Progenitor cell of endocrine pancreas (in vitro differentiated cells): ENCODE measurements at regions not wholly inside any gene's neighbourhood (a gene's known extent, or its start where the extent isn't known, plus 50 kb on each side); places are given as distances from the start of the nearest gene placed in this dataset.
A peak's percentile ranks its signal among the peaks of the same experiment; 100 is the strongest.
"Not testable (repeated sequence)": the region's sequence is repeated elsewhere in the genome, so short reads cannot be mapped to it uniquely, and the experiment has no call there.

Source experiments
- DNase-seq: peaks from one replicate; pipeline ENCODE4 v3.0.0; 2021; ENCODE audit warnings: low spot score; ENCODE audit not compliant: unreplicated experiment
- H3K27ac Mint-ChIP-seq: 2 replicates; pipeline ENCODE4 v1.8.0; 2021; ENCODE audit warnings: mild to moderate bottlenecking, moderate library complexity, mixed read lengths
- H3K27me3 Mint-ChIP-seq: 2 replicates; pipeline ENCODE4 v1.8.0; 2021; ENCODE audit warnings: mixed read lengths
- H3K36me3 Mint-ChIP-seq: 2 replicates; pipeline ENCODE4 v1.8.0; 2022; ENCODE audit warnings: mixed read lengths; ENCODE audit not compliant: insufficient read depth
- H3K4me1 Mint-ChIP-seq: 2 replicates; pipeline ENCODE4 v1.8.0; 2021; ENCODE audit warnings: low read depth, mixed read lengths
- H3K4me3 Mint-ChIP-seq: 2 replicates; pipeline ENCODE4 v1.8.0; 2021; ENCODE audit warnings: low read depth, mild to moderate bottlenecking, moderate library complexity, mixed read lengths
- H3K9me3 Mint-ChIP-seq: 2 replicates; pipeline ENCODE4 v1.8.0; 2021; ENCODE audit warnings: low read depth, mixed read lengths
- TF ChIP-seq, protein P1 (sequence below): fragments of 200-600 bp; sonication (generic); IDR thresholded peaks from one replicate; pipeline ENCODE4 v1.5.0; 2021; ENCODE audit warnings: antibody characterized with exemption, mild to moderate bottlenecking; ENCODE audit not compliant: unreplicated experiment

DNA sequence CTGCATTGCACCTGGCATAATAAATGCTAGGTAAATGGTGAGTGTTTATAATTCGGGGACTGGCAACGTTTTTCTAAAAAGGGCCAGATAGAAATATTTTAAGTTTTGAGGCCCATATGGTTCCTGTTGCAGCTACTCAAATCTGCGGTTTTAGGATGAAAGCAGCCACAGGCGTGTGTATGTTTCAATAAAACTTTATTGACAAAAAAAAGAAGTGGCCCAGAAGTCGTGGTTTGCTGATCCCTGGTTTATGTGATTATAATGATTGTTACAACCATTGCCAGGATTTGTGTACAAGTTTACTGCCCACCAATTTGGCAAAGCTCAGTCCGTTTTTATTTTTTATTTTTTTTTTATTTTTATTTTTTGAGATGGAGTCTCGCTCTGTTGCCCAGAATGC lies 536.1 kb downstream of the XYLT1 start:
- H3K4me3 Mint-ChIP-seq = no peak overlapping the region
- H3K27me3 Mint-ChIP-seq = peaks cover 6% of the 10 kb centered on the region
- peaks cover 12% of the 10 kb centered on the region for H3K4me1 Mint-ChIP-seq
- H3K36me3 Mint-ChIP-seq = no peaks in the 10 kb centered on the region
- H3K27ac Mint-ChIP-seq = no peak overlapping the region
- H3K9me3 Mint-ChIP-seq = no peaks in the 10 kb centered on the region
- DNase-seq = no peak
- TF ChIP-seq, protein P1, sequence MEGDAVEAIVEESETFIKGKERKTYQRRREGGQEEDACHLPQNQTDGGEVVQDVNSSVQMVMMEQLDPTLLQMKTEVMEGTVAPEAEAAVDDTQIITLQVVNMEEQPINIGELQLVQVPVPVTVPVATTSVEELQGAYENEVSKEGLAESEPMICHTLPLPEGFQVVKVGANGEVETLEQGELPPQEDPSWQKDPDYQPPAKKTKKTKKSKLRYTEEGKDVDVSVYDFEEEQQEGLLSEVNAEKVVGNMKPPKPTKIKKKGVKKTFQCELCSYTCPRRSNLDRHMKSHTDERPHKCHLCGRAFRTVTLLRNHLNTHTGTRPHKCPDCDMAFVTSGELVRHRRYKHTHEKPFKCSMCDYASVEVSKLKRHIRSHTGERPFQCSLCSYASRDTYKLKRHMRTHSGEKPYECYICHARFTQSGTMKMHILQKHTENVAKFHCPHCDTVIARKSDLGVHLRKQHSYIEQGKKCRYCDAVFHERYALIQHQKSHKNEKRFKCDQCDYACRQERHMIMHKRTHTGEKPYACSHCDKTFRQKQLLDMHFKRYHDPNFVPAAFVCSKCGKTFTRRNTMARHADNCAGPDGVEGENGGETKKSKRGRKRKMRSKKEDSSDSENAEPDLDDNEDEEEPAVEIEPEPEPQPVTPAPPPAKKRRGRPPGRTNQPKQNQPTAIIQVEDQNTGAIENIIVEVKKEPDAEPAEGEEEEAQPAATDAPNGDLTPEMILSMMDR = no peak

- H3K27ac Mint-ChIP-seq, DNase-seq, H3K4me3 Mint-ChIP-seq, H3K36me3 Mint-ChIP-seq, H3K9me3 Mint-ChIP-seq, H3K27me3 Mint-ChIP-seq: not testable (repeated sequence)
- peaks cover 20% of the 10 kb centered on the region for H3K4me1 Mint-ChIP-seq
These were observed 534.9 kb downstream of the XYLT1 start for GRCh38 chr16:16935909-16936308.

DNA sequence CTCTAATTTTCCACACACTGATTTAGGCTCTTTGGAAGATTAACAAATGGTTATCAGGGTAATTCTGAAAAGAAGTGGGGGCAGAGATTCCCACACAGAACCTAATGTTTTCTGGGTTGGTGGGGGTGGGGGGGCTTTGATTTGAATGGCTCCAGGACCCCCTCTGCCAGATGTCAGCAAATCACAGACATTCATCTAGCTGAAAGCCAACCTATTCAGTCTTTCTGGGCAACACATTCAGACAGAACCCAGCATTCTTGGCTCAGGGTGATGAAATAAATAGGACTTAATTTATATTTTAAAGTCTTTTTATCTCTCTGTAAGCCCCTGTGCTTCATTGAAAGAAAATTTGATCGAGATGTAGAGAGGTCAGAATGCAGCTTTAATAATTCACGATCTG lies 533.2 kb downstream of the XYLT1 start:
- peaks cover 21% of the 10 kb centered on the region for H3K4me1 Mint-ChIP-seq
- no peak overlapping the region for H3K27ac Mint-ChIP-seq
- no peak for DNase-seq
- H3K9me3 Mint-ChIP-seq = no peaks in the 10 kb centered on the region
- peaks cover 6% of the 10 kb centered on the region for H3K27me3 Mint-ChIP-seq
- TF ChIP-seq, protein P1 = no peak
- H3K36me3 Mint-ChIP-seq = no peaks in the 10 kb centered on the region
- H3K4me3 Mint-ChIP-seq = no peak overlapping the region

GRCh38 chr16:16938009-16938408 lies 532.8 kb downstream of the XYLT1 start:
- Mint-ChIP-seq H3K4me3 (no peak overlapping the region), H3K4me1 (peaks cover 21% of the 10 kb centered on the region), H3K27ac (no peak overlapping the region), H3K9me3 (no peaks in the 10 kb centered on the region), H3K27me3 (peaks cover 6% of the 10 kb centered on the region), H3K36me3 (no peaks in the 10 kb centered on the region)
- DNase-seq = no peak
- TF ChIP-seq, protein P1 = no peak

GRCh38 chr16:16938980-16939379 lies 531.8 kb downstream of the XYLT1 start:
- no peak overlapping the region for H3K4me3 Mint-ChIP-seq
- TF ChIP-seq, protein P1 = no peak
- H3K9me3 Mint-ChIP-seq = no peaks in the 10 kb centered on the region
- DNase-seq = no peak
- peaks cover 9% of the 10 kb centered on the region for H3K27me3 Mint-ChIP-seq
- H3K27ac Mint-ChIP-seq = no peak overlapping the region
- H3K36me3 Mint-ChIP-seq = no peaks in the 10 kb centered on the region
- H3K4me1 Mint-ChIP-seq = peaks cover 21% of the 10 kb centered on the region

DNA sequence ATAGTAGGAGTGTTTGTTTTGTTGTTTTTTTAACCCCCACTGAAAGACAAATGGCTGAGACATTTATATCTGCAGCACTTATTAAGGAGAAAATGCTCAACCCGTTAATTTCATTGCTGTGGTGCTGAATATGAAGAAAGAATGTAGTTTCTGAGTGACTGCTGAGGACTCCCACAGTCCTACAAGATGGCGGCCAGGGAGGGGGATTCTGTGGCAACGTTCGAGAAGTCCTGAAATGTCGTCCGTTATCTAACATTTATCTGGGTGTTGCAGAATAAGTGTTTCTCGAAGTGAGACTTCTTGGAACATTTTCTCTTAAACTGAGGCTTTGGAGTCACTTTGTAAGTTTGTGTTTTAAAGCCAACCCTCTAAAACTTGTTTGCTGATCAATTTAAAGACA lies 530.4 kb downstream of the XYLT1 start:
- TF ChIP-seq, protein P1 = no peak
- Mint-ChIP-seq H3K27me3 (peaks cover 9% of the 10 kb centered on the region), H3K4me1 (peaks cover 21% of the 10 kb centered on the region), H3K9me3 (no peaks in the 10 kb centered on the region), H3K27ac (peak overlapping the region; percentile 21), H3K36me3 (no peaks in the 10 kb centered on the region), H3K4me3 (peak overlapping the region; percentile 53)
- DNase-seq = no peak

DNA sequence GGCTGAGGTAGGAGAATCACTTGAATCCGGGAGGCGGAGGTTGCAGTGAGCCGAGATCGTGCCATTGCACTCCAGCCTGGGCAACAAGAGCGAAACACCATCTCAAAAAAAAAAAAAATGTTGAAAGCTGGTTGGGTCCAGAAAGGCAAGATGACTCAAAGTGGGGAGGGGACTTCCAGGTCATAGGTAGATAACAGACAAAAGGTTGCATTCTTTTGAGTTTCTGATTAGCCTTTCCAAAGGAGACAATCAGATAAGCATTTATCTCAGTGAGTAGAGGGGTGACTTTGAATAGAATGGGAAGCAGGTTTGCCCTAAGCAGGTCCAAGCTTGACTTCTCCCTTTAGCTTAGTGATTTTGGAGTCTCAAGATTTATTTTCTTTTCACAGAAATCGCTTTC lies 527.9 kb downstream of the XYLT1 start:
- H3K9me3 Mint-ChIP-seq, DNase-seq, H3K27me3 Mint-ChIP-seq, H3K27ac Mint-ChIP-seq, H3K36me3 Mint-ChIP-seq, H3K4me3 Mint-ChIP-seq: not testable (repeated sequence)
- peaks cover 16% of the 10 kb centered on the region for H3K4me1 Mint-ChIP-seq
